22Rv1 (cell line): ENCODE measurements at regions not wholly inside any gene's neighbourhood (a gene's known extent, or its start where the extent isn't known, plus 50 kb on each side); places are given as distances from the start of the nearest gene placed in this dataset.

Source experiments
- H3K27ac ChIP-seq: fragments of 450-650 bp; 2 replicates; pipeline ENCODE4 v1.5.1; 2017
- CTCF ChIP-seq: fragments of 450-650 bp; IDR thresholded peaks from 2 replicates; pipeline ENCODE4 v1.5.1; 2017; ENCODE audit warnings: mild to moderate bottlenecking
- ZFX ChIP-seq: fragments of 450-650 bp; IDR thresholded peaks from 2 replicates; pipeline ENCODE4 v1.6.1; 2017; ENCODE audit warnings: antibody characterized with exemption, borderline replicate concordance

DNA sequence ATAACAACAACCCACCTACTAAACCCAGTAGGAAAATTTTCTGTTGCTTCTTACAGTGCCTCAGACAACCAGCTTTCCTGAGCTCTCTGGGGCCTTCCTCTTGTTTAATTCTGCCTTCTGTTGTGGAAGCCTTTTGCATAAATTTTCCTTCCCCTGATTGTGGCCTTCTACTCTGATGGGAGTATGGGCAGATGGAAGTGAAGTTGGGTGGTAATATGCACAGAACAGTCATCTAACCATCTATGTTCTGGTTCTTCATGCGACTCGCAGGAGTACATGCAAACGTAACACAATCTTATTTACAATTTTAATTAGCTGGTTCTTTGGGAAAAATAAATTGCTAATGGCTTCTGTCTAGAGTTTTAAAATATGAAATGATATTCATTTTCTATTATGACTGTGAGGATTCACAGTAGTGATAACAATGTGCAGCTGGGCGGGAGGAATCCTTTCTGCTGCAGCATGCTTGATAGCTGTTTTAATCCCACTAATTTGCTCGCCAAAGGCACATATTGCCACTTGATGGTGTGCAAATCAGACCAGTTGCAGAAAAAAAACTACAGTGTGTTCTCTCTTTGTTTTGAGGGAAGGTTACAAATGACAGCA is 311.5 kb upstream of the ROPN1 start:
- no peak for TF ChIP-seq ZFX
- TF ChIP-seq CTCF, result no peak
- no peak overlapping the region for H3K27ac ChIP-seq

DNA sequence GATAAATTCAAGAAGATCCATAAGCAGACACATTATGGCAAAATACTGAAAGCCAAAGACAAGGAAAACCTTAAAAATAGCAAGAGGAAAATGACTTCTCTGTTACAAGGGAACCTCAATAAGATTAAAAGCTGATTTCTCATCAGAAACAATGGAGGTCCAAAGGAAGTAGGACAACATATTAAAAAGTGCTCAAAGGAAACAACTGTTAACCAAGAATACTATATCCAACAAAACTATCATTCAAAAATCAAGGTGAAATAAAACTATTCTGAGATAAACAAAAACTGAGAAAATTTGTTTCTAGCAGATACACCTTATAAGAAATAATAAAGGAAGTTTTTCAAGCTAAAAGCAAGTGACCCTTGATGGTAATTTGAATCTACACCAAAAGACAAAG is 314.7 kb upstream of the ROPN1 start:
- no peak overlapping the region for H3K27ac ChIP-seq
- TF ChIP-seq CTCF (no peak), ZFX (no peak)

DNA sequence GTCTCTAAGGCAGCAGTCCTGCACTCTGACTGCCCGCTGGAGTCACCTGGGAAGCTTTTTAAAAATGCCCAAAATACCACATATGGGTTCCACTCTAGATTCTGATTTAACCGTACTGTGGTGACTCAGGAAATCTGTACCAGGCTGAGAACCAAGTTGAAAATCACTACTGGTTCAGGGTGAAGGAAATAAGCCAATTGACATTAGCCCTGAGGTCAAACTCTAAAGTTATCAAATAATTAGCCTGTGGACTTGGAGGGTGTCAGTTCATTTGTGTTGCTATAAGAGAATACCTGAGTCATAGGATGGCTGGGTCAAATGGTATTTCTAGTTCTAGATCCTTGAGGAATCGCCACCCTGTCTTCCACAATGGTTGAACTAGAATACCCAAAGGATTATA is 321.7 kb upstream of the ROPN1 start:
- no peak for TF ChIP-seq CTCF
- TF ChIP-seq ZFX, result no peak
- no peak overlapping the region for H3K27ac ChIP-seq

DNA sequence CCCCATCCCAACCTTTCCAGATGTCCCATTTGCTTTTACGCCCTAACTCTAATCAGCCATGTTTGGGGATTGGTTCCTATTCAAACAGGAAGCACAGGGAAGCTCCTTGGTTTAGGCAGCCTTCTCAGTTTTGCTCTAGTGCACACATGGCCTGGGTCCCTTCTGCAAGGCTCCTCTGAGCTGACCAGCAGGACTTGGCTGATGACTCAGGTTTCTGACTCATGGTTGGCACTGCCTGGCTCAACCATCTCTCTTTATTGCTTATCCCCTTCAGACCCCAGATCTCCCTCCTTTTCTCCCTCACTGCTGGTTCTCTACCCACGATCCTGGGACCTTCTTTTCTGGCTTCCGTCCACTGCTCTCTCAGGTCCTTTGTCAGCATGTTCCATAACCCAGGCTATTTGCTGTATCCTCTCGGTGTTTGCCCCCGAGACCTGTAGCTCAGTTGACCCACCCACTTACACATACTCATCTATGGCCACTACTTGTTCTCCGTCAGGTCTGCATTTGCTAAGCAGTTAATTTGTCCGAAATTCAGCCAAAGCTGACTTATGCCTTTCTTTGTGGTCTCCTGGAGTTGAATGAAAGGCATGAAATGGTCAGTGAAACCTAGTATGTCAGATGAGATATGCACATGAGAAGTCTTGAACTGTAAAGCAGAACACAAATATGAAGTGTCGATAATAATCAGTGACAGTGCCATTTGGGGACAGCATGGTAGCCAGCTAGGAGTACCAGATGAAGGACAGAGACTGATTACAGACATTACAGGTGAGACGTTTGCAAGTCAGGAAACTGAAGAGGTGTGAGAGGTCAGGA is 323.5 kb upstream of the ROPN1 start:
- TF ChIP-seq ZFX (no peak), CTCF (no peak)
- no peak overlapping the region for H3K27ac ChIP-seq

- no peak overlapping the region for H3K27ac ChIP-seq
- no peak for TF ChIP-seq CTCF
- no peak for TF ChIP-seq ZFX
Observed at GRCh38 chr3:124316034-124316287, 324.0 kb upstream of the ROPN1 start.

- no peak overlapping the region for H3K27ac ChIP-seq
- TF ChIP-seq ZFX (no peak), CTCF (no peak)
Observed at GRCh38 chr3:124318014-124318413, 326.1 kb upstream of the ROPN1 start.

DNA sequence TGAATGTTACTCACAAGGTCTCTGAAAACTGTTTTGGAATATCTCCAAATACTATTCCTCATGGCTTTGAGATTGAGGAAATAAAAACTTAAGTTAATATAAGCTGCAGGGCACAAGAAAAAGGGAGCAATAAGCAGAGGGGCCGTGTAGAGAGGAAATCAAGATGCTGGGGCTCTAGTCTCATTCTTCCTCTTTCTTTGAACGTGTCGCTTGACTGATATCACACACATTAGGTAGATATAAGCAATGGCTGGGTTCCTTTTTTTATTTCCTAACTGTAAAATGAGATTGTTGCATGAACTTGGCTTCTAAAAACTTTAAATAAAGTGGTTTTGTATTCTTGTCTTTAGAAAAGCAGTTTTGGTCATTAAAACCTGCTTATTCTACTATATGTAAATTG is 326.7 kb upstream of the ROPN1 start:
- no peak for TF ChIP-seq ZFX
- TF ChIP-seq CTCF, result no peak
- no peak overlapping the region for H3K27ac ChIP-seq
